ENCODE measurements at regions not wholly inside any gene's neighbourhood (a gene's known extent, or its start where the extent isn't known, plus 50 kb on each side); places are given as distances from the start of the nearest gene placed in this dataset.

DNA sequence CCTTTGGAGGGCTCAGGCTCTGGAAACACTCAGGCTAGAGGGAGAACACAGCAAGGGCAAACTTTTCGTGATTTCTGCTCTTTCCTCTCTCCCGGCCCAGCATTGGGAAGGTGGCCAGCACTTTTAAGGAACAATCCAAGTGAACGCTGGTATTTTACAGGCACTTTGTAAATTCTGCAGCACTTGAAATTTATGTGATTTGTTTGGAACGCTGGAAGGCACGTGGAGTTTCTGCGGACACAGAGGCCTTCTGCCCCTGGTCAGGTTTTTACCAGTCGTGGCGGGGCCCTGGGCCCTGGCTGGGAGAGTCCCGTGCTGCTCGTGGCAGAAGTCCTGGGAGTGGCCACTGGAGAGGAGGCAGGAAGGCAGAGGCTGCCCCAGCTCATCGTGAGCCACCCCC, 188.6 kb downstream of the ENGASE start:
- DNase-seq = no peak

DNA sequence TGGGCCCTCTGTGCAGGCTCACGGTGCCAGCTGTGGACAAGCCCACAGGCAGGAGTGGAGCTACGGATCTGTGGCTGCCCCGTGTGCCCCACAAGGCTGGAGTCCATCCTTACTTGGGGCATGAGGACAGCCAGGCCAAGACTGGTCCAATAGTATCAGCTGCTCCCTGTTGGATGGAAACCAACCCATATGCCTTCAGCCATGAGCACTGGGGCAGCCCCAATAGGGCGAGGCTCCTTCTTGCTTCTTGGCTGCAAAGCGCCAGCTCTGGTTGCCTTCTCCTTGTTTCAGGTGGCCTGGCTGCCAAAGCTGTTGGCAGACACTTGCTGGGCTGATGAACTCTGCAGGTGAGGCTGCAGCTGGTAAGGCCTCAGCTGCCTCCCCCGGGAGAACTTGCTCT, 188.0 kb downstream of the ENGASE start:
- DNase-seq = no peak

- no peak for DNase-seq
These were observed 186.9 kb downstream of the ENGASE start for GRCh38 chr17:79261355-79262072.

- no peak for DNase-seq
These were observed 184.2 kb downstream of the ENGASE start for GRCh38 chr17:79258843-79259242.

GRCh38 chr17:79258041-79258440, 183.4 kb downstream of the ENGASE start:
- DNase-seq = no peak

DNA sequence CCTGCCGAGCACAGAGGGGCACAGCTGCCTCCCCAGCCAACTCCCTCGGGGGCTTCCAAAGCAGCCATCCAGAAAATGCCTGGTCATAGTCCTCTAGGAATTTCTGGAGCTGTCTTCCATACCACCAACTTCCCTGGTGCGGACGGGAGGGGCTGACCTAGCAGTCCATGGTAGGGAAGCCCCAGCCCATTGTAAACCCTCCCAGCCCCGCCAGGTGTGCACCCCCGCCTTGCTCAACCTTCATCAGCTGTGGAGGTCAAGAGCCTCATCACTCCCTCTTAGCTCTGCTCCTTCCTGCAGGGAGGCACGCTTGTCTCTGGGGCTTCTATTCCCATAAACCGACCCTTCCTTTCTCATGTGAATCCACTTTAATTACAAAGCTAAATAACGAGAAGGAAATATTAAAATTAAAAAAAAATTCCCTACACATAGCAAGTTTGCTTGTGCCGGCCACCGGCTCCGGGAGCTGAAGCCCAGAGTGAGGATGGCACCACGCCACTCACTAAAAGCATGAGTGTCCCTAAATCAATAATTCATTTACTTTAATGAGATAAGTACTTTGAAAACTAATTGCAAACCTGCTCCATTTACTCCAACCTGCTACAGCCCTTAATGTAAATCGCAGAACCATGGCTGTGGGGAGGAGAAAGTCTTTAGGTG, 181.4 kb downstream of the ENGASE start:
- DNase-seq = no peak

- no peak for DNase-seq
These were observed 180.8 kb downstream of the ENGASE start for GRCh38 chr17:79255456-79255855.

DNA sequence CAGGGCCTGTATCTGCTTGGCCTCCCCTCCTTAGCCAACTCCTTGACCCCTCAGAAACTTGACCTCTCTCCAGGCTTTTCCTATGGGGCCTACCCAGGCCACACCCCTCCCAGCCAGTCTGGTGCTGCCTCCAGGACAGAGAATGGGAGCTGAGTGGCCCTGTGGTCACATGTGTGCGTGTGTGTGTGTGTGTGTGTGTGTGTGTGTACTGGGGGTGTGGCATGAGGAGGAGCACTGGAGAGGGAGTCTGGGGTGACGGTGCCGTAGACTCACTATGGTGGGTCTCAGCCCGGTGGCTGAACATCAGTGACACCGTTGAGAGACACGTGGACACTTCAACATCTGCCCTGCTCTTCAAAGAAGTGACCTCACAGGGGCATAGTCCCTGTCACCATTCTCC, 180.4 kb downstream of the ENGASE start:
- no peak for DNase-seq

- DNase-seq = no peak
These were observed 178.3 kb downstream of the ENGASE start for GRCh38 chr17:79252886-79253285.

- DNase-seq = no peak
These were observed 177.2 kb downstream of the ENGASE start for GRCh38 chr17:79251824-79252223.

GRCh38 chr17:79249929-79250521, 175.4 kb downstream of the ENGASE start:
- DNase-seq = no peak

GRCh38 chr17:79248843-79249493, 174.3 kb downstream of the ENGASE start:
- no peak for DNase-seq

DNA sequence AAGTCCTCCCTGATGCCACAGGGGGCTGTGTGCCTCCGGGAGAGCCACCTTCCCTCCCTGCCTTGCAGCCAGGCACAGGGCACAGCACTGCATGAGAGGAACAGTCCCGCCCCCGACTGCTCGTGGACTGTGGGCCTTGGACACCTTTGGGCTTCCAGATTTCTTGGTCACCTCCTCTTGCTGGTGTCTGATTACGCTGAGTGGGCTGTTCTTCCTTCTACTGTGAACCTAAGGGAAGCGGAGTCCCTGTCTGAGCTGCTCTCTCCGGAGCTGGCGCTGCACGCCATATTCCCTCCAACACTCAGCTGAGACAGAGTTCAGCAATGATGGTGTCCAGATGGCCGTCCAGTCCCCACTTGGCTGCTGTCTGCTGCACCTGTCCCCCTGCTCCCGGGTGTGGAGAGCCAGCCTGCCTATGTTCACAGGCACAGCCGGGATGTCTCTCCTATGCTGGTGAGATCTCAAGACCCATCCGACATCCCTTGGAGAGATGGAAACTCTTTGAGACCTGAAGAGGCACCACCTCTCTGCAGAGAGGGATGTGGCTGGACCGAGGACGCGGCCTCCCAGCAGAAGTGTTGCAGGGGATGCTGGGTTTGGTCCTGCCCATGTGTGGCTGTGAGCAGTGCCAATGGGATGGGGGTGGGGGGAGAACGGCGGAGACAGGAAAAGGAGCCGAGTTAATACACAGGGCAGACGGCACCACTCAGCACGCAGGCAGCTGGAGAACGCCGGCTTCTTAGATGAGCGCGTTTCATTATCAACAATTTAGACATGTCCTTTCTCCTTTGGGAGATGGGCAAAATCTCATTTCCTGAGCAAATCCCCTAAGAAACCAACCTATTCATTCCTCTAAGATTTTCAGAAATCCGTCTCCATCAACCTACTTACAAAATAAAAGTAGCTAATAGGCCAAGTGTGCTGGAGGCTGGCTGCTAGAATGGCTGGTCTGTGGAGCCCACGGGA, 171.9 kb downstream of the ENGASE start:
- no peak for DNase-seq

DNA sequence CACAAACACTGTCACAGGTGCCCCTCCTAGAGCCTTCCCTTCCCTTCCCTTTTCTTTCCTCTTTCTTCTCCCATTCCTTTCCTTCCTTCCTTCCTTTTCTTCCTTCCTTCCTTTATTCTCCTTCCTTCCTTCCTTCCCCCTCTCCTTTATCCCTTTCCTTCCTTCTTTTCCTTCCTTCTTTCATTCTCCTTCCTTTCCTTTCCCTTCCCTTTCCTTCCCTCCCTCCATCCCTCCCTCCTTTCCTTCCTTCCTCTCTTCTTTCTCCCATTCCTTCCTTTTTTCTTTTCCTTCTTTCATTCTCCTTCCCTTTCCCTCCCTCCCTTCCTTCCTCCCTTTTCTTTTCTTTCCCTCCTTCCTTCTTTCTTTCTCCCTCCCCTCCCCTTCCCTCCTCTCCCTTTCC, 170.0 kb downstream of the ENGASE start:
- DNase-seq = no peak

DNA sequence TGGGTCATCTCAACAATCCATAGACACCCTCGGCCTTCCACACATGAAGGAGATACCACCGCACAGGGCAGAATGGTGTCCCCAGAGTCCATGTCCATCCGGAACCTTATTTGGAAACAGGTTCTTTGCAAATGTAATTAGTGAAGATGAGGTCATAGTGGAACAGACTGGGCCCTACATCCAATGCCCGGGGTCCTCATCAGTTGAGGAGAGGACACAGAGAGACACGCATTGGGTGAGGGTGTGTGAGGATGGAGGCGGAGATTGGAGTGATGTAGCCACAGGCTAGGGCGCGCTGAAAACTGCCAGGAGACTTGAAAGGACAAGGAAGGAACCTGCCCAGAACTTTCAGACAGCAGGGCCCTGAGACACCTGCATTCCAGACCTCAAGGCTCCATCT, 169.4 kb downstream of the ENGASE start:
- no peak for DNase-seq

DNA sequence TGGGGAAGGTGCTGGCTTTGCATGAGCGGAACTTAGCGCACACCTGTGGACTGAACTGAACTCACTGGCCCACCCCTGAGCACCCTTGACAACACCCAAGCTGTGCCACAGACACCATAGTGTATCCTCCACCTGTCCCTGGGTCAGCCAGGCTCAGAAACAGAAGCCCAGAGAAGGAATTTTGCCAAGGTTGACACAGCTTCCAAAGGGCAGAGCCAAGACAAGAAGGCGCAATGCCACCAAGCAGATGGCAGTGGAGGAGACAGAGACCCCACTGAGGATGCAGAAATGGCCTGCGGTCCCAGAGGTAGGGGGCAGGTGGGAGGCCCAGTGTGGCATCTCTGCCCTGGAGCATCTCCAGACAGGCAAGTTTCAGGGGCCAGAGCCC, 169.0 kb downstream of the ENGASE start:
- no peak for DNase-seq

- no peak for DNase-seq
These were observed 168.4 kb downstream of the ENGASE start for GRCh38 chr17:79242873-79243602.

DNA sequence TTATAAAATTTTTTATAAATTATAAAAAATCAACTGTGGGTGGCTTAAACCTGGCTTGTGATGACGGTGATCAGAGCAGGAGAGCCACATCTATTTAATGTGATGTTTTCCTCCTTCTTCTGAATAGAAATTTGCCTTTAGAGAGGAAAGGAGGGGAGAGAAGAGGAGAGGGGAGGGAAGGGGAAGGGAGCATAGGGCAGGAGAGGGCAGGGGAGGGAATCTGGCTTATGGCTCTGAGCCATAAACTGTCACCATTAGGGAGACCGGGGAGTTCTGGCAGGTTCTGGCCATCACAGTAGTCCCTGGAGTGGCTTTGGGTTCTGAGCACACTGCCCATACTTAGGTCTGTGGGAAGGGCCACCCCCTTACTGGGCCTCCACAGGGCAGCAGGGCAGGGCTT, 167.8 kb downstream of the ENGASE start:
- DNase-seq = no peak

DNA sequence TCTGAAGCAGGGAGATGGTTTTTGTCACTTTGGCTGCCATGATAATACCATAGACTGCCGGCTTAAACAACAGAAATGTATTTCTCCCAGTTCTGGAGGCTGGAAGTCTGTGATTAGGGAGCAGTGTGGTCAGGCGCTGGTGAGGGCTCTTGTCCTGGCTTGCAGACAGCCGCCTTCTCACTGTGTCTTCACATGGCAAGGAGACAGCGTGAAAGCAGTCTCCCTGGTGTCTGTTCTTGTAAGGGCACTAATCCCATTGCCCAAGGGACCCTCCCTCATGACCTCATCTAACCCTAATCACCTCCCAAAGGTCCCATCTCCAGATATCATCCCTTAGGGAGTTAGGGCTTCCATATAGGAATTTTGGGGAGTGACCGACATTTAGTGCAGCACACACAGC, 167.0 kb downstream of the ENGASE start:
- no peak for DNase-seq

DNA sequence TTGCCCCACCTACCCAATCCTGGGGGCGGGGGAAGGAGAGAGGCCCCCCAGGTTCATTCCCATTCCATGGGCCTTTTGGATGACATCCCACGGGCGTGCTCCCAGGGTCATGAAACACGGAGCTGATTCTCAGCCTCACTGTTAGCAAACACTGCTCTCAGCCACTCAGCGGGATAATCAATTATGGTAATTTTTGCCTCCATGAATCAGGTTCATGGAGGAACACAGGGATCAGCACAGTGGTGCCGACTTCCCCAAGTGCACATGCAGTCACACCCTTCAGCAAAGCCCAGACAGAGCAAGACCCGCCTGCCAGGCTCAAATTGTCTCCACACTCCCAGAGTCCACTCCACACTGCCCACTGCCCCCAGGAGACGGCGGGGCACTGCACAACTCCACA, 164.6 kb downstream of the ENGASE start:
- DNase-seq = no peak

DNA sequence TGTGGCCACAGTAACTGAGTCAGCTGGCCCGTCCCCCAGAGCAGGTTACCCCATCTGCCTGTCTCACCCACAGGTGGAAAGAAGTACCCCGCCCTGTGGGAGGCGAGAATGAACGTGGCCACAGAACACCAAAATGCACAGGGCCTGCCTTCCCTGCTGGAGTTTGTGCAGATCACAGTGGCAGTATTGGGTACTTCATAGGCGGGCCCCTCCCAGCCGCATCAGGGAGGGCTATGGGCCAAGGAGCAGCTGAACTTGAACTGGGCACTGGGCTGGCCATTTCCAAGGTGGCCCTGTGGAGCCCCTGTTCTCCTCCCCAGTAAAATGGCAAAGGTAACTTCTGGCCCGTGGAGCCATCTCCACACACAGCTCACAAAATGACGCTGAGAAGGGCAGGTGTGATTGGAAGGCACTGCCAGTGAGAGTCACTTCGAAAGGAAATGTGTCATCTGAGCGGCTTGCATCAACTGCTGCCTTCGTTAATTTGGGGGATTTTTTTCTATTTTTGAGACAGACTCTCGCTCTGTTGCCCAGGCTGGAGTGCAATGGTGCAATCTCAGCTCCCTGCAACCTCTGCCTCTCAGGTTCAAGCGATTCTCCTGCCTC, 162.9 kb downstream of the ENGASE start:
- no peak for DNase-seq

- DNase-seq = no peak
These were observed 161.2 kb downstream of the ENGASE start for GRCh38 chr17:79235808-79236207.
